ENCODE measurements at regions not wholly inside any gene's neighbourhood (a gene's known extent, or its start where the extent isn't known, plus 50 kb on each side); places are given as distances from the start of the nearest gene placed in this dataset.

DNA sequence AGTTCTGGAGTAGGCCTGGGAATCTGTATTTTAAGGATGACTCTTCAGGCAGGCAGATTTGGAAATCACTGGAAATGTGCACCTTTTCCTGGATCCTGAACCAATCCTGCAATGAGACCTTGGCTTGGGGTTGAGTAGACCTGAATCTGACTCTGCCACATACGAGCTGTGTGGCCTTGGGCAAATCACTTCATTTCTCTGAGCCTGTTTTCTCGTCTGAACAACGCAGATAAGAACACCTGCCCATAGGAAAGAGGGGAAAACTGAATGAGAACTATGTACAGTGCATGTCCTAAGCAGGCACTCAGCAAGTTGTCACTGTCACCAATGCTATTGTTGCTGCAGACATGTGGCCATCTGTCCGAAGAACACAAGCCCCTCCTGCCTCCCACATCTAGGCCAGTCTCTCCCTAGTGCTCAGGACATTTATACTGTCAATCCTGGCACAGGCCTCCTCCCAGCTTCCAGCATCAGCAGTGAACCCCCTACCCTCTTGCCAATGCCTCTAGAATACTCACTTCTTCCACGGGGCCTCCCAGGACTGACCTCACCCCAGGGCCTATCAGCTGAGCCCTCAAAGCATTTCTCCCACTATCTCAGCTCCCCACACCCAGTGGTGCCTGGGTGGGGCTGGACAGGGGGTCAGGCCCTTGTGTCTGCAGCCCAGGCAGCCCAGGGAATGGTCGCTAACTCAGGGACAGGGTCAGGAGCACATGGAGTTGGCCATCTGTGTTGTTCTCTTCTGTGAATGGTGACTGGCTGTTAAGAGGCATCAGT is 88.8 kb upstream of the ZBTB40 start:
- DNase-seq, result no peak

DNA sequence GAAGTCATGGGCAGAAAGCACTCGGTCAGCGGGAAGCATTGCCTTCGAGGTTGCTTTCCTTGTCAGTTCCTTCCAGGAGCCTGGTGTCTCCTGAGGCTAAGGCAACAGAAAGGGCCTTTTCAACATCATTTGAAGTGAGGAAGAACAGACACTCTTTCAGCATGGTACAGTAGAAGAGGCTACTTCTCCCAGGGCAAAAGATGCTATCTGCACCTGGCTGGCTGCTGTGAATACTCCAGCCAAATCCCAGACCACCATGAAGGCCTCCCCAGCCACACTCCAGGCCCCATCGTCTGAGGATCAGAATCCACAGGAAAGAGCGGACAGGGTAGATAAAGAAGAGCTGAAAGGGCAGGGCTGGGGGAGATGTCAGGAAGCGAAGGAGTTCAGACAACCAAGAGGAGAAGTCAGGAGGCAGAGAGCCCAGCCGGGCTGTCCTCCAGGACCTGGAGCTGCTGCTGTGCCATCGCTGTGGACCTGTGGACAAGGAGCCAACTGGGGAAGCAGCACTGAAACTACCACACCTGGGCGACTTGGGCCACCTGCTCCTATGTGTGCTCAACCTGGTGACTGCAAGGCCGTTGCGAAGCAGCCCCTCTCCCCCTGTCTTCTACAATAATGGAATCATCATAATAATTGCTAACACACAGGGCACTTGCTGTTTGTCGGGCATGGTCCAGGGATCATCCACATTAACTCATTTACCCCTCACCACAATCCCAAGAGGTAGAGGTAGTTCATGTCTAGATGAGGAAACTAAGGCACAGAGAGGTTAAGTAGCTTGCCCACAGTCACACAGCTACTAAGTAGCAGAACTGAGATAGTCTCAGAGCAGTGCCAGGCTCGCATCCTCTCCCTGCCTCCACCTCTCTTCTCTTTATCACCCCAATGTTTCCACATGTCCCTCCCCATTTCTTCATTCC is 88.0 kb upstream of the ZBTB40 start:
- no peak for DNase-seq

DNA sequence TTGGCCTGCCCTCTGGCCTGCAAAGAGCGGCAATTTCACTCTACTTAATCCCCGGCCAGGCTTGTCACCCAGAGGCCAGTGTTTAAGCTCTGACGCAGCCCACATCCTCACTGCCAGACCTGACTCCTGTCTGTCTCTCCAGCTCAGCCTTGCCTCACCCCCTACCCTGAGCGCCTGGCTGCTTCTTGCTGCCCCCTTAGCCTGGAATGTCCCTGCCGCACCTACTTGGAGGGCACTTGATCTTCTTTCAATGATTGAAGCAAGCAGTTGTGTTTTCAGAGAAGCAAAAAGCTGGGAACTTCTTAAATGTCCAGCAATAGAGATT is 87.4 kb upstream of the ZBTB40 start:
- no peak for DNase-seq

DNA sequence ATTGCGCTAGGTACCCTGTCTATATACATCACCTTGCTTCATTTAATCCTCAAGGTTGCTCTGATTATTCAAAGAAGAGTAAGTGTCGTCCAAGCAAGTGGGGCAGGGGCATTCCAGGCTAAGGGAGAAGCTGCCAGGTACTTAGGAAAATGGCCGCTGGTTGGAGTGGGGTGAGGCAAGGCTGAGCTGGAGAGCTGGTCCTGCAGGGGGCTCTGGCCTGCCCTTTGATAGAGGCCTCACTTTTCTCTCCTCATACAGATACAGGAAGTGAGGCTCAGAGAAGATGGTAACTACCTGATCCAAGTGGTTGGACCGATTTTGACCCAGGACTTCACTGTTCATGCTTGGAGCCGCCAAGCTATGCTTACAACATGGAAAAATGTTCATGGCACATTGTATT is 86.9 kb upstream of the ZBTB40 start:
- no peak for DNase-seq

DNA sequence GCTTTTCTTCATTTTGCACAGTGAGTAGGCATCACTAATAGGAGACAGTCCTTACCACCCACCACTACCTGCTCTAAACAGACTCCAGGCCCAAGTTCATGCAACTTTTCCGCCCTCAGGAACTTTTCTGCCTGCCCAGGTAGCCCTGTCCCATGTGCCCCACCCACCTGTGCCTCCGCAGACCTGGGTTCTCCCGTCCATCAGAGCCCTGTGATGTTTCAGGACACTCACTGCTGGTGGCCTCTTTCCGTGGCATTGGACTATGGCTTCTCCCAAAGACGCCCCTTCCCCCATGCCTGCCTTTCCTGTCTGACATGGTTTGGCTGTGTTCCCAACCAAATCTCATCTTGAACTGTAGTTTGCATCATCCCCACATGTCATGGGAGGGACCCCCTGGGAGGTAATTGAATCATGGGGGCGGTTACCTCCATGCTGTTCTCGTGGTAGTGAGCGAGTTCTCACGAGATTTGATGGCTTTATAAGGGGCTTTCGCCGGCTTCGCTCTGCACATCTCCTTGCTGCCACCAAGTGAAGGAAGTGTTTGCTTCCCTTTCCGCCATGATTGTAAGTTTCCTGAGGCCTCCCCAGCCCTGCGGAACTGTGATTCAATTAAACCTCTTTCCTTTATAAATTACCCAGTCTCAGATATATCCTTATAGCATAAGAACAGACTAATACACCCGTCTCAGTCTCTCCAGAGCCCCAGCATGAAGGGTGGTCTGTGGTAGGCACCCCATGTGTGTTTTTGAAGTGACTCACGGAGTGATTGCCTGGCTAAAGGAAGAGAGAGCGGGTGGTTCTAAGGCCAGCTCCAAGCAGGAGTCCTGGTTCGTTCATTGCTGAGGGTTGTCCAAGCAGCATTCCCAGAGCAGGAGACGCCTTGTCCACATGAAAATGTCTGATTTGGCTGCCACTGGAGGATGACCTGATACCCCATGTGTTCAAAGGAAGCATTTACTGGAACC is 86.0 kb upstream of the ZBTB40 start:
- no peak for DNase-seq

DNA sequence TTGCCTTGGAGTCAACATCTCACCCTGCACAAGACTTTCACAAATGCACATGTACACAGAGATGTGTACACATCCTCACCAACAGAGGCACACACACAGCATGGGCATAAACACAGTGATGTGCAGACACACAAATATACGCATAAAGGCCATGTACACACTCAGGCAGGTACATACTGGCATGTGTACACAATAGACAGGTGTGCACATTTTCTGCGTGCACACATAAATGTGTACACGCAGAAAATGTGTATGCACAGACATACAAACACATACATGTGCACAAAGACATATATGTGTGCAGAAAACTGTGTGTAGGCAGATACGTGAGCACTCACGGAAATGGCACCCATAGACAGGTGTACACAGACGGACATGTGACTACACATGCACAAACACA is 85.3 kb upstream of the ZBTB40 start:
- no peak for DNase-seq

DNA sequence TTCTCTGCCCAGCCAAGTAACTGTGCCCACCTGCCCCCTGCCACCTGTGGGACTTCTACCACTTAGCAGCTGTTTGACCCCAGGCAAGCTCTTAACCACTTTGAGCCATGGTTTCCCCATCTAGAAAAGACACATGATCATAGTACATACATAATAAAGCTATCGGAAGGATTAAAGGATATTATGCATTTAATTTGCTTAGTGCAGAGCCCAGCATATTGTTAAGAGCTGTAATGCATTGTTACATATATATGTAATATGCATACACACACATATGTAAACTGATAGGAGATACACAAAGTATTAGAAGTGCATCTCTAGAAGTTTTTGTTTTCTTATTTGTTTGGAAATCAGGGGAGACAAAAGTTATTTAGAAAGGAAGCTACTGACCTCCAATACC is 83.5 kb upstream of the ZBTB40 start:
- DNase-seq, result no peak

DNA sequence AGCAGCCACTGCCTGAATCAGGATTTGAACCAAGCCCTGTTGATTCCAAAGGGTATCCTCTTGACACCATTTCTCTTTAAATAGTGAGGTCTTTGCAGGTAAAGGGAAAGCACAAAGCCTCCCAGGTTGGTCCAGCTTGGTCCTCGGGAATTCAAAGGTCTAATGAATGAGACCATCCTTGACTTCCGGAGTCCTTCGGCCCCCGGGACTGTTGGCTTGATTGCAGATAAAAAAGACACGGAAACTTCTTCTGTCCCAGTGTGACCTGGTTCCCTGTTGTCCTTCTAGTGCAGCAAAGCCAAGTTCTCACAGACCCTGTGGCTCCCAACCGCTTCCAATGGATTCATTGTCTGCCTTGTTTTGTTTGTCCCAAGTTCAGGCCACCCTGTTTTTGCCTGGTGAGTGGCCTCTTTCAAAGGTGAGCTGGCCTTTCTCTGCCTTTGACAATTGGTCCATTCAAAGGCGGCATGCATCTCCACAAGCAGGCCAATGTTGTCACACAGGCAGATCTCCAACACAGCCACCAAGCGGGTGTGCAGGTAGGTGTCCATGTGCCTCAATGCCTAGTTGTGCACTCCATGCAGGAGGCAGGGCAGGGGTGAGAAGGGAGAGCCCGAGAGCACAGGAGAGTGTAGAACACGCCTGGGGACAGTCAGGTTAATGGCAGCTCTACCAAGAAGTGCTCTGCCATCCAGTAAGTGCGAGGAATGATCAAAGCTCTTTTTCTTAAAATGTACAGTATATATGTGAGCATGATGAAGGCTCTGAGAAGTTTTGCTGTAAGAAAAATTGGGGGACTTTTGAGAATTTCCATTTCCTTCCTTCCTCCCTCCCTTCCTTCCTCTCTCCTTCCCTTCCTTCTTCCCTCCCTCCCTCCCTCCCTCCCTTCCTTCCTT is 82.1 kb upstream of the ZBTB40 start:
- no peak for DNase-seq

DNA sequence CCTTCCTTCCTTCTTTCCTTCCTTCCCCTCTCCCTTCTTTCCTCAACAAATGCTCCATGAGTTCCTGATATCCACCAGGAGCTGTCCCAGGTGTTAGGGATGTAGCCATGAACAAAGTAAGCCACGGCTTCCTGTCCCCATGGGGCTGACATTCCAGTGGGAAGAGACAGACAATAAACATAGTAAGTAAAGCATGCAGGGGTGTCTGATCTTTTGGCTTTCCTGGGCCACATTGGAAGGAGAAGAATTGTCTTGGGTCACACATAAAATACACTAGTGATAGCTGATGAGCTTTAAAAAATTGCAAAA is 81.5 kb upstream of the ZBTB40 start:
- DNase-seq, result no peak

DNA sequence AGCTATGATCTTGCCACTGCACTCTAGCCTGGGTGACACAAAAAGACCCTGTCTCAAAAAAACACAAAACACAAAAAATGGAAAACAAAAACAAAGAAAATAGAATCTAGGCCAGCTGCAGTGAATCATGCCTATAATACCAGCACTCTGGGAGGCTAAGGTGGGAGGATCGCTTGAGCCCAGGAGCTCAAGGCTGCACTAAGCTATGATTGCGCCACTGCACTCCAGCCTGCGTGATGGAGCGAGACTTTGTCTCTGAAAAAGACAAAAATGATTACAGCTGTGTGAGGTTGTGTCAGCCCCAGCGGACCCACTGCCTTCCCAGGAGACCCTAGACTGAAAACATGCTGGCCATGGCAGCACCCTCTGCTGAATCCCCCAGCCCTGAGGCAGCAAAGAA is 80.2 kb upstream of the ZBTB40 start:
- no peak for DNase-seq

DNA sequence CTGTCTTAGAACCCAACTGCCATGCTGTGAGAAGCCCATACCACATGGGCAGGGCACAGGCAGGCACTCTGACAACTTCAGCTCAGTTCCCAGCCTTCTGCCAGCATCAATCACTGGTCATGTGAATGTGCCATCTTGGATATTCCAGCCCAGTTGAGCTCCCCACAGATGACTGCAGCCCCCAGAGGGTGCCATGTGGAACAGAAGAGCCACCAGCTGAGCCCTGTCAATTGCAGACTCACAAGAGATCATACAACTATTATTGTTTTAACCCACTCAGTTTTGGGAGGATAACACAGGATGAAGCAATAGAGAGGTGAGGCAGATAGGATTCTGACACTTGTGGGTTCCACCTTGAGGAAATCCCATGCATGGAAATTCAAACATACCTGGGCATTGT is 78.4 kb upstream of the ZBTB40 start:
- no peak for DNase-seq

DNA sequence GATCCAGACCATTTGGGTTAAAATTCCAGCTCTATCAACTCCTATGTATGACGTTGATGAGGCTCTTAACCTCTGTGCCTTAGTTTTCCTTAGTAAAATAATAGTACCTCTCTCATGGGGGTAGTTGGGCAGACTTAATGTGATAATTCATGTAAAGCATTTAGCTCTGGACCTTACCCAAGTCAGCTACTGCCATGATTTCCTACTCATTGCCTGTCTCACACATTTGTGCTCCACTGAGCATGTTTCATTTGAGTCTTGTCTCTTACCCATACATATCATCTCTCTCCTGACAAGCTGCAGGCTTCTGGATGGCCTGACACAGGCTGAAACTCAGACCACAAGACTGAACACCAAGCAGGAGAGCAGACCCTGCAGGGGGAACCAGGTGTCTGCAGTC is 77.7 kb upstream of the ZBTB40 start:
- DNase-seq, result no peak

DNA sequence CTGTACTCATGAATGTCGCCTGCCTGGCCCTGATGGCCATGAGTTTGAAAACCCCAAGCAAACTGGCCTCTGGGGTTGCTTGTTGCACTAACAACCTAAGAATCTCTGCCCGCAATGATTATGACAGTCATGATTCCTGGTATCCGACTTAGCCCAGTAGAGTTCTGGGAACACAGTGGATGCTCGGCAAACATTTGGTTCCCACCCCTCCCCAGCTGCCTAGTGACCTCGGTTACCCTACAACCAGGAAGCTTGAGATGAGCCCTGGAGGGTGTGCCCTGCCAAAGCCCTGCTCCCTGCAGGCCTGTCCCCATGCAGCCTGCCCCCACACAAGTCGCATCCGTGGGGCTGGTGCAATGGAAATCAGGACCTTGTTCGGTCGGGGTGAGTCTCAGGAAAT is 76.0 kb upstream of the ZBTB40 start:
- no peak for DNase-seq

DNA sequence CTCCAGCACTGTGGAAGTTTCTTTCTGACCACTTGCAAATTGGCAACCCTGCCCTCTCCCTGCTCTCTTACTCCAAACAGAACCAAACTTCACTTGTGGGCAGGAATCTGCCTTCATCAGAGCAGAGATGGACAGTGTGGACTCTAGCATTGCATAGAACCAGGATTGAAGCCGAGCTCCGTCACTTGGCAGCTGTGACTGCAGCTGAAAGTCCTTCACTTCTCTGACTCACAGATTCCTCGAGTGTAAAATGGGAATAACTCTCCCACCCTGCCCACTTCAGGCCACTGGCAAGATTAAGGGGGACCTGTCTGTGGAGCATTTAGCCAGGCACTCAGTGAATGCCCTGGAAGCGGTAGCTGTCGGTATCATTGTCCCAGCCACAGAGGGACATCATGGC is 75.7 kb upstream of the ZBTB40 start:
- no peak for DNase-seq

DNA sequence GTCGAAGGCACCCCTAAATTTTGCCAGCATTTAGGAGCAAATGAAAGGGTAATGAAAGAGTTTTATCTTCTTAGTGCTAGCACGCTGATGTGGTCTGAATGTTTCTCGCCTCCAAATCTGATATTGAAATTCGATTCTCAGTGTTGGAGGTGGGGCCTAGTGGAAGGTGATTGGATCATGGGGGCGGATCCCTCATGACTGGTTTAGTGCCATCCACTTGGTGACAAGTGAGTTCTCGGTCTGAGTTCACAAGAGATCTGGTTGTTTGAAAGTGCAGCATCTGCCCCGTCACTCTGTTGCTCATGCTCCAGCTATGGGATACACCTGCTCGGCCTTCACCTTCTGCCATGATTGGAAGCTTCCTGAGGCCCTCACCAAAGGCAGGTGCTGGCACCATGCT is 75.1 kb upstream of the ZBTB40 start:
- no peak for DNase-seq

DNA sequence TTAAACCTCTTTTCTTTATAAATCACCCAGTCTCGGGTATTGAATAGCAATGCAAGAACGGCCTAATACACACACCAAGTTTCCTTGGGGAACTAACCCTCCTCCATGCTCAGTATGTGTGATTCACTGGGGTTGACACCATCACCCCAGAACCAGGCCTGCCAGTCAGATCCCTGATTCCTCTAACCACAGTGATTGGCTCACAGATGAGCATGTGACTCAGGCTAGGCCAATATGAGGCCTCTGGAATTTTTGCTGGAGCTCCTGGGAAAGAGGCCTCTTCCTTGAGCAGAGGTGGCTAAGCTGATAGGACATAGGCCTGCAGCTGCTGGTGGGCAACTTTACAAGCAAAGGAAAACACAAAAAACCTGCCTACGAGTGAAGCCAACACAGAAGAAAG is 74.7 kb upstream of the ZBTB40 start:
- no peak for DNase-seq

DNA sequence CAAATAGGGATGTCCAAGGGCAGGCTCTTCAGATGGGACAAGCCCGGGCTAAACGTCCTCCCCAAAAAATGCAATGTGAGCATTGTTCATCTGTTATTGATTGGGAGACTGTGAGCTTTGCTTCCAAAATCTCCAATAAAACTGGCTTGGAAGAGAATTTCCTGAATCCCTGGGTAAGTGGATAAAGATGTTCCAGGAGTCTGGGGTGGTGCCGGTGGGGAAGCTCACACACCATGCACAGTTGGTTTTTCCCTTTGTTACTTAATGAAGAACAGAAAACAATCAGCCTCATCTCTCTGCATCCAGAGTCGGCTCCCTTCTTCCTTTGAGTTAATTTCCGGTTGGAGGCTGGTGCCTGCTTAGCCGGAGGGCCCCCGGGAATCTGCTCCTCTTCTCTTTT is 72.1 kb upstream of the ZBTB40 start:
- no peak for DNase-seq

DNA sequence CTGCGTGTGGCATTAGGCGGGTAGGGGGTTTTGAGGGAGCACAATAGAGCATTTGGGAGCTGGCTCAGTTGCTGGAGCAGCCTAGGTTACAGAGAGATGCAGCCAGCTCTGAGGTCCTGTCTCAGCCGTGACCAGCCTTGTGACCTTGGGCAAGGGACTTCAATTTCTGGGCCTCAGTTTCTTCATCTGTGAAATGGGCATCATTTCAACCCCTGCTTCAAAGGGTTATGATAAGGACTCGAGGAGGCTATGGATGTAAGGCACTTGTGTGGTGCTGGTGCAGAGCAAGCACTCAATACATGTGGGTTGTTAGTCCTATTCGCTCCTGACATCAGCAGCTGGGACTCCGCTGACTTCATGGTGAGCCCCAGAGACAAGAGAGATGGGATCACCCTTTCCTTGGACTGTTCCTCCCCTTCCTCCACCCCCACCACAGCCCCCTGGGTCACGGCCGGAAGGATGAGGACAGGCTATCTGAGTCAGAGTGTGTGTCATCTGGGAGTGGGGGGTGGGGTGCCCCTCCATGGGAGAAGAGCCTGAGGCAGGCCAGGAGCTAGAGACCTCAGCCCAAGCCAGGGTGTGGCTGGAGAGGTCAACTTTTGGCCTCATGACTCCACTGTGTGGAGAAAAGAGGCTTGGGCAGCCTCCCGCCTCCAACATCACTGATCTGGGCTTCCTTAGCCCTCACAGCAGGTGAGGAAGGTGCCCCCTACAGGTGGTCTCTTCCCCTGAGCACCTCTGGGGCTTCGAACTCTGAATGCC is 71.4 kb upstream of the ZBTB40 start:
- no peak for DNase-seq

DNA sequence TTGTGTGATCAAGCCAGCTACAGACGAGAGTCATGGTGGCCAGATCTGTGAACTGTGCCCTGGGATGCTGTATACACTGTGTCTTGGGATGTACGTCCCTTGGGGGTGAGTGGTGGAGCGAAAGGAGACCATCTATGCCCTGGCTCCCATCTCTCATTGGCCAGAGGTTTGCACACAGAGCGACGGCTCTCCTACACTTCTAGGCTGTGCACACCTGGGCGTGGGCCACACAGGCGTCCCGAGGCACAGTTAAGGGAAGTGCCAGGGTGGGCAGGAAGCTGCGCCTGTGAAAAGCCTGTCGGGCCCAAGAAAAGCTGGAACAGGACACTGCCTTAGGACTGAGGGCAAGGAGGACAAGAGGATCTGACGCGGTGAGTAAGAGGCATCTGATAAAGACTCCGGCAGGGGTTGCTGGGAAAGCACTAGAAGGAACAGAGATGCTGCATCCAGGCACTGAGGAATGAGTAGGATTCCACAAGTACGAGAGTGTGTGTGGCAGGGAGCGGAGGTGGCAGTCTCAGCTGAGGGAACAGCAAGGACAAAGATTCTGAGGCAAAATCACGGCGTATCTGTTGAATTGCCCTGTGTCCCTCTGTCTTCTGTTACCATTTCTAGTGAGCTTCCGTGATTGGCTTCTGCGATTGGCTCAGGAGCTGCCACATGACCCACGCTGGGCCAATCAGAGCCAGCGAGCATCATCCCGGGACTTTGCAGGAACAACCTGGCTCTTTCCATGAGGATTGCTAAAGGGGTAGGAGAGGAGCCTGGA is 67.9 kb upstream of the ZBTB40 start:
- no peak for DNase-seq

DNA sequence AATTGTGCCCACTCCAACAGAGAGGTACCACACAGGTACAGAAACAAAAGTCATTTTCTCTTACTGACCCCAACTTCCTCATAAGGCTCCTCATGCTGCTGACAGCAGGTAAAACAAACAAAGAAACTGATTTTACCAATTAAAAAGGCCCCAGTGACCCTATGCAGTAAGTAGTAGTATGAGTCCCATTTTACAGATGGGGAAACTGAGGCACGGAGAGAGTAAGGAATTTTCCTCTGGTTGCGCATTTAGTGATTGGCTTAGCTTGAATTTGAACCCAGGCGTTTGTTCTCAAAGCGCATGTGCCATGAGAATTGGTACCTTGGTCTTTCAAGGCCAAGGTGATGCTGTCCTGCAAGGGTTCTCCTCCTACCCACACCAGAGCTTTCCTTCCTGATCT is 66.1 kb upstream of the ZBTB40 start:
- DNase-seq, result no peak

DNA sequence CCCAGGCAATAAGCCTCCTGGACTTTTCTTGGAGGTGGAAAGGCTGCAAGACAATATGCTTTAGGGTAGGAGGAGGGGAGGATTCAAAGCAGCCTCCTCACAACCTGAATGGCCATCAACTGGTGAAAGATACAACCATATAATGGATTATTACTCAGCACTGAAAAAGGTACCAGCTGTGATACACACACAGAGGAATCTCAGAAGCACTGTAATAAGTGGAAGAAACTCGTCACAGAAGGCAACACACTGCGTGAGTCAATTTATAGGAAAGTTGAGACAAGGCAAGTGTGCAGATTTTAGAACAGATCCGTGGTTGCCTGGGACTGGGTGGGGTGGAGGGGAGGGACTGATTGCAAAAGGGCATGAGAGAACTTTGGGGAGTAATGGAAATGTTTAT is 64.9 kb upstream of the ZBTB40 start:
- no peak for DNase-seq

Measured in effector CD4-positive, alpha-beta T cell (primary cell).